Fibroblast of lung (primary cell): ENCODE measurements at regions not wholly inside any gene's neighbourhood (a gene's known extent, or its start where the extent isn't known, plus 50 kb on each side); places are given as distances from the start of the nearest gene placed in this dataset.

ENCODE experiments used
- DNase-seq, 2 donors: peaks; one replicate each; pipeline versions ENCODE4 v3.0.0 to v3.0.0-alpha.2; 2010; ENCODE audit warnings: low read depth in 2 of 2
- H2AFZ ChIP-seq: 2 replicates; pipeline ENCODE4 v1.5.1; 2012; ENCODE audit warnings: low read length, control low read depth, inconsistent platforms
- H3K27ac ChIP-seq: 2 replicates; pipeline ENCODE4 v1.5.1; 2011; ENCODE audit warnings: low read length, control low read depth; ENCODE audit not compliant: insufficient read depth
- H3K27me3 ChIP-seq: 2 replicates; pipeline ENCODE4 v1.5.1; 2011; ENCODE audit warnings: mild to moderate bottlenecking, low read length; ENCODE audit not compliant: control insufficient read depth, insufficient read depth
- H3K36me3 ChIP-seq: 2 replicates; pipeline ENCODE4 v1.5.1; 2011; ENCODE audit warnings: low read length; ENCODE audit not compliant: control insufficient read depth, insufficient read depth
- H3K4me1 ChIP-seq: 2 replicates; pipeline ENCODE4 v1.5.1; 2011; ENCODE audit warnings: low read length; ENCODE audit not compliant: control insufficient read depth, insufficient read depth; ENCODE audit errors: extremely low read depth
- H3K4me2 ChIP-seq: 2 replicates; pipeline ENCODE4 v1.5.1; 2011; ENCODE audit warnings: low read length, control low read depth; ENCODE audit not compliant: insufficient read depth; ENCODE audit errors: extremely low read depth
- H3K4me3 ChIP-seq, 4 experiments: fragments of 200-600 bp in 1 of 4; sonication (generic) in 1 of 4; replicated peaks in 1 of 4; 2 replicates each; pipeline ENCODE4 v1.5.1; 2011 to 2016; ENCODE audit warnings: low read length in 4 of 4, low read depth in 3 of 4, mild to moderate bottlenecking in 3 of 4, control low read depth in 2 of 4, inconsistent platforms in 1 of 4, mixed read lengths in 1 of 4; ENCODE audit not compliant: insufficient read depth in 1 of 4; ENCODE audit errors: control extremely low read depth in 1 of 4
- H3K79me2 ChIP-seq: 2 replicates; pipeline ENCODE4 v1.5.1; 2012; ENCODE audit warnings: mild to moderate bottlenecking, low read length, inconsistent platforms; ENCODE audit not compliant: control insufficient read depth, insufficient read depth
- H3K9ac ChIP-seq: 2 replicates; pipeline ENCODE4 v1.5.1; 2011; ENCODE audit warnings: mild to moderate bottlenecking, low read length, control low read depth; ENCODE audit not compliant: insufficient read depth
- H3K9me3 ChIP-seq: 2 replicates; pipeline ENCODE4 v1.5.1; 2012; ENCODE audit warnings: low read depth, low read length; ENCODE audit not compliant: control insufficient read depth, insufficient read depth
- H4K20me1 ChIP-seq: 2 replicates; pipeline ENCODE4 v1.5.1; 2011; ENCODE audit warnings: low read length; ENCODE audit not compliant: control insufficient read depth, insufficient read depth; ENCODE audit errors: extremely low read depth
- EZH2 ChIP-seq: IDR thresholded peaks from 2 replicates; pipeline ENCODE4 v1.5.1; 2012; ENCODE audit warnings: low read length, control low read depth, mild to moderate bottlenecking; ENCODE audit errors: missing control alignments
- TF ChIP-seq, protein P1 (sequence below), 2 donors: IDR thresholded peaks in 1 of 2; conservative IDR thresholded peaks in 1 of 2; 1 replicate in 1 of 2; 2 replicates in 1 of 2; pipeline ENCODE4 v1.5.1; 2011 to 2012; ENCODE audit warnings: low read length in 2 of 2, control low read depth in 1 of 2, inconsistent platforms in 1 of 2, low read depth in 1 of 2, mild to moderate bottlenecking in 1 of 2

DNA sequence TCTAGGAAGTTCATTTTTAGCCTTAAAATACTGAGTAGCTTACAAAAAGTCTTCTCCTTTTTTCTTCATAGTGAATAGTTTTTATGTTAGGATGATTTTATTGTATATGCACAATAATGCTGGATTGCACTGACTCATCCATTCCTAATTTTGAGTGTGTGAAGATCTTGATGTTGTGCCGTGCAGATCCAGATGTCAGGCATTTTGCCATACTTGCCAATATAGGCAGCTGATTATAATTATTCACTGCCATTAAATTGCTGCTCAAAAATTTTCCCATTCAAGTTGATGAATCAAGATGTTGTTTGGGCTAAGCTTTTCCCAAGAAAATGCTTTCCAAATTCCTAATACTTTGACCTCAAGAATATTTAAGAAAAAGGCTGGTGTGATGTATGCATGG, 218.3 kb downstream of the AHR start:
- H4K20me1 ChIP-seq = no peaks in the 10 kb centered on the region
- no peaks in the 10 kb centered on the region for H3K27me3 ChIP-seq
- no peaks in the 10 kb centered on the region for H3K9me3 ChIP-seq
- no peak overlapping the region for H3K27ac ChIP-seq
- H3K79me2 ChIP-seq = no peaks in the 10 kb centered on the region
- peak; percentile 58 to 90 for DNase-seq
- no peaks in the 10 kb centered on the region for H3K36me3 ChIP-seq
- H3K4me1 ChIP-seq = peaks cover 2% of the 10 kb centered on the region
- no peak overlapping the region for H3K4me3 ChIP-seq
- peak overlapping the region; percentile 37 for H3K4me2 ChIP-seq
- H3K9ac ChIP-seq = no peak overlapping the region
- TF ChIP-seq EZH2 = no peak
- TF ChIP-seq, protein P1, sequence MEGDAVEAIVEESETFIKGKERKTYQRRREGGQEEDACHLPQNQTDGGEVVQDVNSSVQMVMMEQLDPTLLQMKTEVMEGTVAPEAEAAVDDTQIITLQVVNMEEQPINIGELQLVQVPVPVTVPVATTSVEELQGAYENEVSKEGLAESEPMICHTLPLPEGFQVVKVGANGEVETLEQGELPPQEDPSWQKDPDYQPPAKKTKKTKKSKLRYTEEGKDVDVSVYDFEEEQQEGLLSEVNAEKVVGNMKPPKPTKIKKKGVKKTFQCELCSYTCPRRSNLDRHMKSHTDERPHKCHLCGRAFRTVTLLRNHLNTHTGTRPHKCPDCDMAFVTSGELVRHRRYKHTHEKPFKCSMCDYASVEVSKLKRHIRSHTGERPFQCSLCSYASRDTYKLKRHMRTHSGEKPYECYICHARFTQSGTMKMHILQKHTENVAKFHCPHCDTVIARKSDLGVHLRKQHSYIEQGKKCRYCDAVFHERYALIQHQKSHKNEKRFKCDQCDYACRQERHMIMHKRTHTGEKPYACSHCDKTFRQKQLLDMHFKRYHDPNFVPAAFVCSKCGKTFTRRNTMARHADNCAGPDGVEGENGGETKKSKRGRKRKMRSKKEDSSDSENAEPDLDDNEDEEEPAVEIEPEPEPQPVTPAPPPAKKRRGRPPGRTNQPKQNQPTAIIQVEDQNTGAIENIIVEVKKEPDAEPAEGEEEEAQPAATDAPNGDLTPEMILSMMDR (conservative IDR thresholded peaks at IDR 0.05 in 1 of 2, IDR thresholded peaks at IDR 0.05 in 1 of 2; ENCODE audit: low read depth in 1 of 2, low read length in 2 of 2) = no peak
- H2AFZ ChIP-seq = no peak overlapping the region

DNA sequence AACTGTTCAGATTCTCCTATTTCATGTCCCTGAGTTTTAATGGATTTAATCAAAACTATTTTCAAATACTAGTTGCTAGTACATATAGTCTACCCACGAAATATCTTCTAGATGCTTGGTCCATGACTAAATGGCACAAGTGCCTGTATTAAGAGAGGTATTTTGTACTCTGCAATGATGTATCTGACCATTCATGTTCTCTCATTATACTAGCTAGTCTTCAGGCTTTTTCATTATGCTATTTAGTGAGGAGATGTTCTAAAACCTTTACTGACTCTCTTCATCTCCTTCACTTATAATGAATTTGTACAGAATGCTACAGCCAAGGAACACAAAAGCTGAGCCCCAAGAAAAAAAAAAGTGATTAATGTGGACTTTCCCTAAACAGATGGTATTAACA, 222.5 kb downstream of the AHR start:
- Histone ChIP-seq H2AFZ (no peak overlapping the region), H3K27ac (no peak overlapping the region), H3K9me3 (no peaks in the 10 kb centered on the region), H3K4me3 (no peak overlapping the region), H3K4me1 (peaks cover 14% of the 10 kb centered on the region), H3K27me3 (no peaks in the 10 kb centered on the region), H3K79me2 (no peaks in the 10 kb centered on the region), H3K9ac (no peak overlapping the region), H3K4me2 (peak overlapping the region; percentile 48), H4K20me1 (no peaks in the 10 kb centered on the region), H3K36me3 (no peaks in the 10 kb centered on the region)
- peak in 1 of 2 donors; percentile 67 for DNase-seq
- TF ChIP-seq, protein P1 (conservative IDR thresholded peaks at IDR 0.05 in 1 of 2, IDR thresholded peaks at IDR 0.05 in 1 of 2; ENCODE audit: low read depth in 1 of 2, low read length in 2 of 2) = no peak
- TF ChIP-seq EZH2 = no peak

DNA sequence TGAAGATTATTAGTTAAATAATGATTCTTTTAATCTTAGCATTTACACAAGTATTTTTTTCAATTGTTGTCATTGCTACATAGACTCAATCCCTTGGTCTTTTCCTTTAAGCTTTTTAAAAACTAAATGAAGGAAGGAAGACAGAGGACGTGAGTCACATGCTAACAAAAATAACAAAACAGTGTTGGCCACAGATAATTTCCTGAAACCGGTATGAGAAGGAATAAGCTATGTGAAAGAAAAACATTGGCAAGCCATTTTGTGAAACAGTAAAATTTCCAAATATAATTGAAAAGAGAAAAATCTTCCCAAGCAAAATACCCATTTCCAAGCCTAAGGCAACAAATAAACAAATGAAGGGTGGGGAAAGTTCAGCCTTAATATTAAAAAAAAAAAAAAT, 223.0 kb downstream of the AHR start:
- no peaks in the 10 kb centered on the region for H4K20me1 ChIP-seq
- H3K36me3 ChIP-seq = no peaks in the 10 kb centered on the region
- no peaks in the 10 kb centered on the region for H3K27me3 ChIP-seq
- H3K4me3 ChIP-seq = no peak overlapping the region
- no peak for TF ChIP-seq EZH2
- TF ChIP-seq, protein P1 (conservative IDR thresholded peaks at IDR 0.05 in 1 of 2, IDR thresholded peaks at IDR 0.05 in 1 of 2; ENCODE audit: low read depth in 1 of 2, low read length in 2 of 2) = no peak
- H3K27ac ChIP-seq = peak overlapping the region; percentile 9
- no peaks in the 10 kb centered on the region for H3K79me2 ChIP-seq
- peaks cover 12% of the 10 kb centered on the region for H3K4me1 ChIP-seq
- H3K9me3 ChIP-seq = no peaks in the 10 kb centered on the region
- H3K9ac ChIP-seq = no peak overlapping the region
- DNase-seq = peak; percentile 72 to 81
- peak overlapping the region; percentile 48 for H3K4me2 ChIP-seq
- H2AFZ ChIP-seq = no peak overlapping the region
